Upper lobe of left lung (tissue), 4 donors: ENCODE measurements at regions not wholly inside any gene's neighbourhood (a gene's known extent, or its start where the extent isn't known, plus 50 kb on each side); places are given as distances from the start of the nearest gene placed in this dataset.

Experiments
- CTCF ChIP-seq, 6 experiments: fragments of 450-650 bp in 4 of 6; fragments of 200-600 bp in 2 of 6; sonication (generic) in 2 of 6; IDR thresholded peaks; one replicate each; pipeline ENCODE4 v1.5.1; 2016 to 2019; ENCODE audit warnings: antibody characterized with exemption in 6 of 6
- EP300 ChIP-seq, 4 donors: sonication (generic); formaldehyde crosslinking; IDR thresholded peaks; one replicate each; pipeline ENCODE4 v1.5.1; 2017; ENCODE audit warnings: antibody characterized with exemption in 4 of 4, control low read depth in 2 of 4
- POLR2A ChIP-seq, 4 donors: fragments of 450-650 bp; IDR thresholded peaks; one replicate each; pipeline ENCODE4 v1.5.1; 2016 to 2017; ENCODE audit warnings: antibody characterized with exemption in 4 of 4, mild to moderate bottlenecking in 2 of 4
- POLR2AphosphoS5 ChIP-seq, 2 donors: sonication (generic); formaldehyde crosslinking; IDR thresholded peaks; one replicate each; pipeline ENCODE4 v1.5.1; 2017; ENCODE audit warnings: antibody characterized with exemption in 2 of 2

- TF ChIP-seq CTCF (IDR thresholded peaks at IDR 0.05) (no peak), EP300 (IDR thresholded peaks at IDR 0.05) (no peak), POLR2AphosphoS5 (IDR thresholded peaks at IDR 0.05) (no peak), POLR2A (IDR thresholded peaks at IDR 0.05) (no peak)
Observed at GRCh38 chr6:17220040-17220910, 60.9 kb upstream of the RBM24 start.
